Breast epithelium (tissue), 3 donors: ENCODE measurements at regions not wholly inside any gene's neighbourhood (a gene's known extent, or its start where the extent isn't known, plus 50 kb on each side); places are given as distances from the start of the nearest gene placed in this dataset.

Source experiments
- POLR2A ChIP-seq: fragments of 450-650 bp; IDR thresholded peaks from one replicate; pipeline ENCODE4 v1.6.1; 2016; ENCODE audit warnings: antibody characterized with exemption, mild to moderate bottlenecking, moderate library complexity
- TF ChIP-seq, protein P1 (sequence below), 3 donors: fragments of 450-650 bp; IDR thresholded peaks; one replicate each; pipeline ENCODE4 v1.5.1; 2016 to 2017; ENCODE audit warnings: antibody characterized with exemption in 3 of 3, mild to moderate bottlenecking in 3 of 3, moderate library complexity in 3 of 3

DNA sequence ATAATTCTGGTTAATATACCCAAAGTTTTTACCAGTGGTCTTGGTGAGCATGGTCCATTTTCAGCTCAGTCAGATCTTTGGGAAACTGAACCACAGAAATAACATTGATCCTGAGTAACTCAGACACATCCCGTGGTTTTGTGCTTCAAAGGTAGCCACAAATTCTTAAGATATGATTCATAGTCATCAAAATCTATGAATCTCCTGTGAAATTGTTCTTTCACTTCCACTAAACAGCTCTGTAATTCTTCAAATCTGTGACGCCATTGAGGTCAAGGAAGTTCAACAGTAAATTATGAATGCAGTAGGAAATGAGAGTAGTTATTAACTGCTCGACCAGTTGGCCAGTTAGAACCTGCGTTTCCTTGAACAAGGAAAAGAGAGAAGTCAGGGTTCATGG lies 147.3 kb downstream of the IRS1 start:
- TF ChIP-seq, protein P1, sequence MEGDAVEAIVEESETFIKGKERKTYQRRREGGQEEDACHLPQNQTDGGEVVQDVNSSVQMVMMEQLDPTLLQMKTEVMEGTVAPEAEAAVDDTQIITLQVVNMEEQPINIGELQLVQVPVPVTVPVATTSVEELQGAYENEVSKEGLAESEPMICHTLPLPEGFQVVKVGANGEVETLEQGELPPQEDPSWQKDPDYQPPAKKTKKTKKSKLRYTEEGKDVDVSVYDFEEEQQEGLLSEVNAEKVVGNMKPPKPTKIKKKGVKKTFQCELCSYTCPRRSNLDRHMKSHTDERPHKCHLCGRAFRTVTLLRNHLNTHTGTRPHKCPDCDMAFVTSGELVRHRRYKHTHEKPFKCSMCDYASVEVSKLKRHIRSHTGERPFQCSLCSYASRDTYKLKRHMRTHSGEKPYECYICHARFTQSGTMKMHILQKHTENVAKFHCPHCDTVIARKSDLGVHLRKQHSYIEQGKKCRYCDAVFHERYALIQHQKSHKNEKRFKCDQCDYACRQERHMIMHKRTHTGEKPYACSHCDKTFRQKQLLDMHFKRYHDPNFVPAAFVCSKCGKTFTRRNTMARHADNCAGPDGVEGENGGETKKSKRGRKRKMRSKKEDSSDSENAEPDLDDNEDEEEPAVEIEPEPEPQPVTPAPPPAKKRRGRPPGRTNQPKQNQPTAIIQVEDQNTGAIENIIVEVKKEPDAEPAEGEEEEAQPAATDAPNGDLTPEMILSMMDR (IDR thresholded peaks at IDR 0.05), result no peak
- TF ChIP-seq POLR2A, result no peak
